ENCODE measurements at regions not wholly inside any gene's neighbourhood (a gene's known extent, or its start where the extent isn't known, plus 50 kb on each side); places are given as distances from the start of the nearest gene placed in this dataset.

DNA sequence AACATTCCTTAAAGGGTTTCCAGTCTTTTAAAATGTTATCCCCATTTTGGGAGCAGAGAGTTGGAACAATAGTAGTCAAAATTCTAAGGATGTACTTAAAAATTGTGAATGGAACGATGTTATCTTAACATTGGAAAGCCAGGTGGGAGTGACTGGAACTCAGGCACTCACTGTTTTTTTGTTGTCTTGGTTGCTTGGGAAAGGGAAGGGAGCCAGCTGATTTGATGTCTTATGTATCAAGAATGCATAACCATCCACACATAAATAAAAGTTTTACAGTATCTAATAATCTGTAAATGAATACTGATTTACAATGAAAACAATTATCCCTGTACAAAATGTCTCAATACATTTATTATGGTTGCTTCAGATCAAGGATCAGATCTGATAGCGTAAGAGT, 88.7 kb downstream of the SLC10A2 start:
- Histone ChIP-seq H3K4me1 (no peaks in the 10 kb centered on the region), H3K4me3 (no peak overlapping the region), H3K27me3 (no peaks in the 10 kb centered on the region), H3K27ac (peak overlapping the region in 1 of 2 donors; percentile 15), H3K9me3 (no peaks in the 10 kb centered on the region), H3K36me3 (ENCODE audit: low read depth, missing control alignments) (no peaks in the 10 kb centered on the region)
- DNase-seq = no peak
- WGBS, 2 donors = 55 to 57% methylated on average over 2 of the region's 2 CpGs
- TF ChIP-seq, protein P1, sequence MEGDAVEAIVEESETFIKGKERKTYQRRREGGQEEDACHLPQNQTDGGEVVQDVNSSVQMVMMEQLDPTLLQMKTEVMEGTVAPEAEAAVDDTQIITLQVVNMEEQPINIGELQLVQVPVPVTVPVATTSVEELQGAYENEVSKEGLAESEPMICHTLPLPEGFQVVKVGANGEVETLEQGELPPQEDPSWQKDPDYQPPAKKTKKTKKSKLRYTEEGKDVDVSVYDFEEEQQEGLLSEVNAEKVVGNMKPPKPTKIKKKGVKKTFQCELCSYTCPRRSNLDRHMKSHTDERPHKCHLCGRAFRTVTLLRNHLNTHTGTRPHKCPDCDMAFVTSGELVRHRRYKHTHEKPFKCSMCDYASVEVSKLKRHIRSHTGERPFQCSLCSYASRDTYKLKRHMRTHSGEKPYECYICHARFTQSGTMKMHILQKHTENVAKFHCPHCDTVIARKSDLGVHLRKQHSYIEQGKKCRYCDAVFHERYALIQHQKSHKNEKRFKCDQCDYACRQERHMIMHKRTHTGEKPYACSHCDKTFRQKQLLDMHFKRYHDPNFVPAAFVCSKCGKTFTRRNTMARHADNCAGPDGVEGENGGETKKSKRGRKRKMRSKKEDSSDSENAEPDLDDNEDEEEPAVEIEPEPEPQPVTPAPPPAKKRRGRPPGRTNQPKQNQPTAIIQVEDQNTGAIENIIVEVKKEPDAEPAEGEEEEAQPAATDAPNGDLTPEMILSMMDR (IDR thresholded peaks at IDR 0.05) = no peak
- TF ChIP-seq POLR2A (IDR thresholded peaks at IDR 0.05) = no peak
- intact Hi-C loops (cut with DNase I; ENCODE audit: low total_unique reads) = no loop called here

DNA sequence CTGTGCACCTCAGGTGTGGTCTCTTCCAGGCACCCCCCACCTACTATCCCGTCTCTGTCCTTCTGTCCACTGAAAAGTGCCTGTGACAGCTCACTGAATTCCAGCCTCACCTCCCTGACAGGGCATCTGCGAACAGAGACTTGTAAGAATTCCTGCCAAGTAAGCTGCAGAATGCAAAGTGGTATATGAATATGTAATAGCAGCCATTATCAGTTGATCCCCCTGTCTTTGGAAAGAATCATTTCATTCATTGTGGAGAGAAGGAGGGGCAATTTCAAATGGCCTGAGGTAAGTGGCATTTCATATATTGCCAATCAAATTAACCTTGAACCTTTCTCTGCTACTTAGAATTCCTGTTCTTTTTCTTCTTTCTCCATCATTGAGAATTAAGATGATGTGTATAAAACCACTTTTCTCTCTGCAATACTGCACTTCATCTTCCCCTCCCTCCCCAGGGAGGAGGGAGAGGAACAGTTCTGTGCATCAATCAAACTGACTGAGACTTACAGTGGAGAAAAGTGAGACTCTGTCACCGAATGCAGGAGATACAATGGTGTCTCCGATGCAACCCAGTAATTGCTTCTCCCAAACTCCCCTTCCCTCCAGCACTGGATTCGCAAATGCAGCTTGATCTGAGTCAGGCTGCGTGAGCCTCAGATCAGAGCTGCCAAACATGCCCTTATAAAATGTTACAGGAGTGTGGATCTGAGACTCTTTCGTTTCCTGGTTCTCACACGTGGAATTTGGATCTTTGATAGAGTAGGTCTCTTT, 91.7 kb downstream of the SLC10A2 start:
- DNase-seq = no peak
- H3K27me3 ChIP-seq = no peaks in the 10 kb centered on the region
- no peaks in the 10 kb centered on the region for H3K36me3 ChIP-seq (ENCODE audit: low read depth, missing control alignments)
- no peaks in the 10 kb centered on the region for H3K4me1 ChIP-seq
- intact Hi-C loops (cut with DNase I; ENCODE audit: low total_unique reads) = no loop called here
- H3K27ac ChIP-seq = no peak overlapping the region
- H3K9me3 ChIP-seq = no peaks in the 10 kb centered on the region
- 72 to 74% methylated on average over 8 of the region's 8 CpGs for WGBS, 2 donors
- TF ChIP-seq, protein P1 (IDR thresholded peaks at IDR 0.05) = no peak
- no peak for TF ChIP-seq POLR2A (IDR thresholded peaks at IDR 0.05)
- no peak overlapping the region for H3K4me3 ChIP-seq

DNA sequence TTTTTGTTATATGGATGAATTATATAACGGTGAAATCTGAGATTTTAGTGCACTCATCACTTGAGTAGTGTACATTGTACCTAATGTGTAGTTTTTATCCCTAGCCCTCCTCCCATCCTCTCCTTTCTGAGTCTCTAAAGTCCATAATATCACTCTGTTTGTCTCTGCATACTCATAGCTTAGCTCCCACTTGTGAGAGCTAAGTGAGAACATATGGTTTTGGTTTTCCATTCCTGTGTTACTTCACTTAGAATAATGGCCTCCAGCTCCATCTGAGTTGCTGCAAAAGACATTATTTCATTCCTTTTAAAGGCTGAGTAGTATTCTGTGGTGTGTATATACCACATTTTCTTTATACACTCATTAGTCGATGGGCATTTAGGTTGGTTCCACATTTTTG, 94.0 kb downstream of the SLC10A2 start:
- Histone ChIP-seq H3K4me1 (no peaks in the 10 kb centered on the region), H3K27me3 (no peaks in the 10 kb centered on the region), H3K4me3 (no peak overlapping the region), H3K27ac (no peak overlapping the region), H3K9me3 (no peaks in the 10 kb centered on the region), H3K36me3 (ENCODE audit: low read depth, missing control alignments) (no peaks in the 10 kb centered on the region)
- no peak for DNase-seq
- 92 to 94% methylated on average over 2 of the region's 2 CpGs for WGBS, 2 donors
- TF ChIP-seq, protein P1 (IDR thresholded peaks at IDR 0.05) = no peak
- no peak for TF ChIP-seq POLR2A (IDR thresholded peaks at IDR 0.05)
- intact Hi-C loops (cut with DNase I; ENCODE audit: low total_unique reads) = no loop called here

DNA sequence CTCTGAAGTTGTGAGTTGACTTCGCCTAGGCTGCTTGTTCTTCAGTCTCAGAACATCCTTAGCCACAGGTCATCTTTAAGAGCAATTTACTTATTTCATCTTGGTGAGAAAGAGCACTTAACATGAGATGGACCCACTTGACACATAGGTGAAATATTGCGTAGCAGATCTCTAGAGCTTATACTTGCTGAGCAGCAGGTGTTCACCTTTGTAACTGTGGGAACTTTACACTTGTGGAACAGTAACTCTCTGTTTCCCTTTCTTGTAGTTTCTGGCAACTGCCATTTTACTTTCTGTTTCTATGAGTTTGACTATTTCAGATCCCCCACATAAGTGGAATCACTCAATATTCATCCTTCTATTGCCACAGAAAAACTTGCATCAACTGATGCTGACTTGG, 95.7 kb downstream of the SLC10A2 start:
- TF ChIP-seq POLR2A (IDR thresholded peaks at IDR 0.05) = no peak
- TF ChIP-seq, protein P1 (IDR thresholded peaks at IDR 0.05) = no peak
- intact Hi-C loops (cut with DNase I; ENCODE audit: low total_unique reads) = no loop called here
- DNase-seq = no peak

More for the DNA sequence above, 95.7 kb downstream of the SLC10A2 start:
- H3K27ac ChIP-seq = no peak overlapping the region
- no peak overlapping the region for H3K4me3 ChIP-seq
- H3K27me3 ChIP-seq = no peaks in the 10 kb centered on the region
- no peaks in the 10 kb centered on the region for H3K36me3 ChIP-seq (ENCODE audit: low read depth, missing control alignments)
- H3K9me3 ChIP-seq = no peaks in the 10 kb centered on the region
- no peaks in the 10 kb centered on the region for H3K4me1 ChIP-seq
- 89 to 91% methylated on average over 2 of the region's 2 CpGs for WGBS, 2 donors
